ENCODE measurements at regions not wholly inside any gene's neighbourhood (a gene's known extent, or its start where the extent isn't known, plus 50 kb on each side); places are given as distances from the start of the nearest gene placed in this dataset.

DNA sequence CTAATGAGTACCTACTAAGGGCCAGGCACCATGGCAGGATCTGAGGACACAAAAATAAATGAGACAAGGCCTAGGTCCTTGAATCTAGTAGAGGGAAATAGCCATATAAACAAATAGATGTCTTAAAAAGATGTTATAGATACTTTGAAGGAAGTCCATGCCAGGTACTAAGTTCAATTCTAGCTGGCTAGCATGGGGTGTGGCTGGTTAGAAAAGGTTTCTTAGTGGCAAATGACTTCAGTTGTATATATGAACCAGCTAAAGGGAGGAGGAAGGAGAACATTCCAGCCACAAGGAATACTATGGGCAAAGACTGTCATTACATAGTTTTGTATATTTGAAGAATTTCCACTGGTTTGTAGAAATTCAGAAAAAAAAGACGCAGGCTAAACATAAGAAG is 133.6 kb upstream of the BMP4 start:
- DNase-seq (ENCODE audit: low spot score) = no peak

DNA sequence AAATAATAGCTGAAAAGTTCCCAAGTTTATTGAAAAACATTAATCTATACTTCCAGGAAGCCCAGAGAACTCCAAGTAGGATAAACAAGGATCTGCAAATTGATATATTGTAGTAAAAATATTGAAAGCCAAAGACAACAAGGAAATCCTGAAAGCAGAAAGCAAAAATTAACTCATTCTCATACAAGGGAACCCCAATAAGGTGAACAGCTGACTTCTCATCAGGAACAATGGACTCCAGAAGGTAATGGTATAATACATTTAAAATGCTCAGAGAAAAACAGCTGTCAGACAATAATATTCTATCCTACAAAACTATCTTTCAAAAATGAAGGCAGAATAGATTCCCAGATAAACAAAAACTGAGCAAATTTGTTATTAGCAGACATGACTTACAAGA is 138.1 kb upstream of the BMP4 start:
- DNase-seq (ENCODE audit: low spot score) = no peak

DNA sequence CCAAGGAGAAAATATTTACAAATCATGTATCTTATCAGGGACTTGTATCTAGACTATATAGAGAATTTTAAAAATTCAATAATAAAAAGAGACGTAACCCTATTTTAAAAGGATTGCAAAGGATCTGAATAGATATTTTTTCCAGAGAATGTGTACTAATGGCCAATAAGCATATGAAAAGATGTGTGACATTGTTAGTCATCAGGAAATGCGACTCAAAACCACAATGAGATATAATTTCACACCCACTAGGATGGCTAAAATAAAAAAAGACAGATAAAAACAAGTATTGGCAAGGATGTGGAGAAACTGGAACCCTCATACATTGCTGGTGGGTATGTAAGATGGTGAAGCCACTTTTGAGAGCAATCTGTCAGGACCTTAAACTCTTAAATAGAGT is 141.9 kb upstream of the BMP4 start:
- no peak for DNase-seq (ENCODE audit: low spot score)

DNA sequence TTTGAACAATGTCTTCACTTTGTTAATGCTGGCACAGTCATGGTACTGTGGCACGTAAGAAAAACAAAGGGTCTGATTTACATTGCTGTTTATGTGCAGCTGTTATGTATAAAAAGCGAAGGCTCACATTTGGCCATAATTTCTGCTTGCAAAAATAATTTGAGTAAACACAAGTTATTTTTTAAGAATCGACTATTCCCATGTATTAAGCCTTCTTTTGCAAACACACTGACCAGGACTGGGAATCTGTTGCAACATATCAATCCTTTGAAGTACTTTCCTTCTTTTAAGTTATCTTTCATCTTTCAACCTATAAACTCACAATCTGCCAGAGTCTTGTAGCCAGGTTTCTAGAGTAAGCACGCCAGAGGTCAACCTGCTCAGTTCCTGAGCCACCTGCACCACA is 145.4 kb upstream of the BMP4 start:
- DNase-seq (ENCODE audit: low spot score) = no peak

DNA sequence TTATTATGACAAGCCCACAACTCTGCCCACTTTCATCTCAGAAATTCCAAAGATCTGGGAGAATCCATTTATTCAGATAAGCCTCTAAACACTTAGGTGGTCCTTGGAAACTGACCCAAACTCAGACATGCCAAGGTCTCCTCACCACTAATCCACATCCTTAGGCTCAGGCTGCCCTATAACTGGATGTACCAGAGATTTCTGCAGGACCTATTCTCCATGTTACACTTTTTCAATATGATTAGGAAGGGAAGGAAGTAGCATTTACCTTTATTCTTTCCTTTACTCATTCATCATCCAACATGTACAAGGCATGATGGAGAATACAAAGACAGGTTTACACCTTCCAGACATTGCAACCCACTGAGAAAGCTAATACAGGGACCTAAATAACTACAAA is 145.9 kb upstream of the BMP4 start:
- no peak for DNase-seq (ENCODE audit: low spot score)

DNA sequence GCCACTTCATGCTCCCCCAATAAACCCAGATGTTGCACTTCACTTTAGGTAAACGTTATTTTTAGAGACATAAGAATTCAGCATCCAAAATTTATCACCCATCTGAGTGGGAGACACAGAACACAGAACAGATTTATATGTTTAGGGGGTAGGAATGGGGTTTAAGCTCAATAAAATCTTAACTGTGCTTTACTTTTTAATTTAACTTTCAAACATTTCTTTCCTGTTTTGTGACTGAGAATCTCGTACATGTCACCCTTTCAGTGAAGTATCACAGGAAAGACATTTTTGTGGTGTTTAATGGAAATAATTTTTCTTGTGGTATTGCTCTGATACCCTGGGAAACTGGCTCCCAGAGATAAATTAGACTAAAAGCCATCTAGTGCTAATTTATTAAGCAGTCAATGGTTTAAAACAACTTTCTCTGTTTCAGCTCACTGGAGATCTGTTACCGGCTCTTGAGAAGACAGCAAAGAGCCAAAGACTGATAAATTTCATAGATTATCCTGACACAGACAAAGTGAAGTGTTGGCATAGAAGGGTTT is 148.0 kb upstream of the BMP4 start:
- no peak for DNase-seq (ENCODE audit: low spot score)

DNA sequence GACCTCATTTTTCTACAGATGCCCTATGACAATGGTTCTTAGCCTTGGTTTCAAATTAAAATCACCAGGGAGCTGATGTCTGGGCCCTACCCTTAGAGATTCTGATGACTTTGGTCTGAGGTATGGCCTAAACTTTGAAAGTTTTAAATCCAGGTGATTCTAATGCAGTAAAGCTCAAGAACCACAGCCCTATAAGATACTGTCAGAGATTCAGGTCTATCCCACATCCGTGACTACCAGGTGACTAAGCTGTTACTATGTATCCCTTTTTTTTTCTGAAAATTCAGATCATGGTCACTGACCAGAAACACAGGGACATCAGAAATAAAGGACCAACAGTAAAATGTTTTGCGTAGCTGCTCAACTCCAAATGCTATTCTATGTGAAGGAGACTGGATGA is 148.8 kb upstream of the BMP4 start:
- DNase-seq (ENCODE audit: low spot score) = no peak

DNA sequence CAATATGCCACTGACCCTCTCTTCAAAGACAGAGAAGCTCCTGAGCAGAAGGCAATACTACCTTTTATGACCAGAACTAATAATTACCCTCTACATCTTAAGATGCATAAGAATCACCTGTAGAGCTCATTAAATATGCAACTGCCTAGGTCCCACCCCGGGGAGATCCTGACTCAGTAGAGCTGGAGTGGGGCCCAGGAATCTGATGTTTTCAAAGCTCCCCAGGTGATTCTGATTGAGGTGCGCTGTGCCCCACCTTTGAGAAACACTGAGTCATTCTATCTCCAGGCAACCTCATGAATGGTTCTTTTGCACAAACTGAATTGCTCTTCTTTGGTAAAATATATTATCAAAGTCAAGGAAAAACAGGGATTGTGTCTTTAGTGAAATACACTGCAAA is 149.3 kb upstream of the BMP4 start:
- no peak for DNase-seq (ENCODE audit: low spot score)

DNA sequence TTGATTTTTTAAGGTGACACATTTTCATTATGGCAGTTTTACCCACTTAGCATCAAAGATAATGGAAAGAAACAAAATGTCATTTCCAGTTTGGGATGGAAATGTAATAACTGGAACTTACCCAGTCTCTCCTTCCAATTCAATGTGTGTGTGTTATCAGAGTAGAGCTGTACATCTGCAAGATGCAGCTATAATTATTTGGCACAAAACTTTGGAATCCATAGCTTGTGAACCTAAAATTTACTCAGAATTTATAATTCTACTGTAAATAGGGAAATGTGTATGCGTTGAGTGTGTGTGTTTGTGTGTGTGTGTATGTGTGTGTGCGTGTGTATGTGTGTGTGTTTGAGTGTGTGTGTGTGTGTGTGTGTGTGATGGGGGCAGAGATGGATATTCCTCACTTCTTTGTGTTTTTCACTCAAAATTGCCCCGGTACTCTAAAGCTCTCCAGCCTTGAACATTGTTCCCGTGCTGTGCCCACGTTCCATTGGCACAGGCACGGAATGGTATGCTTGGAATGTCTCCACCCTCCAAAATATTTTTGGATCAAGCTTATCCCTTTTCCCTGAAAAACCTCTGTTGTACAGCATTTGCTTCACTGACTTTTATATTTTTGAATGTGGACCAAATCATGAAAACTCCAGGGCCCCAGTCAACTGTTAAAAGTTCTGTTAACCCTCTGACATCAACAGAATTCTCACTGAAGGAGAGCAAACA is 150.2 kb upstream of the BMP4 start:
- DNase-seq (ENCODE audit: low spot score) = no peak

DNA sequence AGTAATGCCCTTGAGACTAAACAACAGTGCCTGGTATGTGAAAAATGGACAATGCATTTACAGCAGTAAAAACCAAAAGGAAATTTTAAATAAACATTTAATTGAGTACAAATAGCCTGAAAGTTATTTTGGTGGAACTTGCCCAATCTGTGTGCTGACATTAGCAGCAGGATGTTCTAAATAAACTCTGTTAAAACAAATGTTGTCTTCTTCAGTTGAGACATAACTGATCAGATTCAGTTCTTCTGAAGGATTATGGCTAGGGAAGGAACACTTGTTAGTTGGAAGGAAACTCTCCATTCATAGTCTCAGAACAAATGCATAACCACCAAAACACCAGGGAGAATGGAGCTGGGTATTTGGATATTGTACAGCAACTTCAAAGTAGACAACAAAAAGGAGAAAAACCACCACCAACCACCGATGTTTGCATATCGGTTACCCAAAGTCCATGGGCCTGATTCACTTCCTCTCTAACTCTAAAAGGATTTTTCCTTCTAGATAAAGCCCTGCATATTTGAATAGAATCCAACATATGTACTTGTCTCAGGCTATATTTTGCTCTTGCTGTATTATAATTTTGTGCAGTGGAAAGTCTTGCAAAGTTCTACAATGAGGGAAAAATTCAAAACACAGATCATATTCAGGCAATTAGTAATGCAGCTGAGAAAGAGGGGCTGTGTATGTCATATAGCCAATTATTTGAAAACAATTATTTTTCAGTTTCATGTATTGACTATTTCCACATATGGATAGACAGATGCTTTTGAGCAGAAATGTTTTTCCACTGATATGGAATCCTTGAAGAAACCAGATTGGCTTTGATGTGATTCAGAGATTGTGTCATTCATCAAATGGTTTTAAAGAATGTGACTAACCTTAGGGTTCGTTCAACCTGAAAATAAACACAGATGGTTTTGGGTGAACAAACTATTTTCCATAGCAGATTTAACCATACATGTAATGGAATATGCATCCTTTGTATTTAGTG is 152.2 kb upstream of the BMP4 start:
- DNase-seq (ENCODE audit: low spot score) = no peak

DNA sequence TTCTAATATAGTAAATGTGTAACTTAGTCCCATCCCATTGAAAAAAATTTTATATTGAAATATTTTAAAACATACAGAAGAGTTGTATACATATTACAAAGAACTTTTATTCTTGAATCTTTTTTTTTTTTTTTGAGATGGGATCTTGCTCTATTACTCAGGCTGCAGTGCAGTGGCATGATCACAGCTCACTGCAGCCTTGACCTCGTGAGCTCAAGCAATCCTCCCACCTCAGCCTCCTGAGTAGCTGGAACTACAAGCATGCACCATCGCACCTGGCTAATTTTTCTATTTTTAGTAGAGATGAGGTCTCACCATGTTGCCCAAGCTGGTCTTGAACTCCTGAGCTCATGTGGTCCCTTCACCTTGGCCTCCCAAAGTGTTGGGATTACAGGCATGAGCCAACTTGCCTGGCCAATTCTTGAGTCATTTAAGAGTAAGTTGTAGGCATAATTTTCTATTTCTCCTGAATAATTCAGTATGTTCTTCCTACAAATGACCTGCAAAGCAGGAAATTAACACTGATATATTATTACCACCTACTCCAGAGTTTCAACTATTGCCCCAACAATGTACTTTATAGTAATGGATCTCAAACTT is 153.0 kb upstream of the BMP4 start:
- DNase-seq (ENCODE audit: low spot score) = no peak

DNA sequence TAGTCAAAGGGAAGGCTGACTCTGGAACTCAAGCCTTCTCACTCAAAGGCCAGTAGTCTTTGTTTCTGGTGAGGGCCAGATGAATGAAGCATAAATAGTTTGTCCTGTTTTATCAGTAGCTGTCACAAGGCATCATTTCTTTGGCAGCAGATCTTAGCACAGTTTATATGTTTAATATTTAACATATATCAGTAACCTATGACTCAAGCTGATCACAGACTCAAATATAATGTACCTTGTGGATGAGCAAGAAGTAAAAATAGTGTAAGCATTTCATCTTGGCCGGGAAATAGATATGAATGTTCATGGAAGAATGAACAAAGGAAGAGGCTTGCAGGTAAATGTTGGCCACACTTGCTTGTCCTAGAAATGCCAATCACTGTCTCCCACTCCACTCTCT is 158.3 kb upstream of the BMP4 start:
- DNase-seq (ENCODE audit: low spot score) = no peak

DNA sequence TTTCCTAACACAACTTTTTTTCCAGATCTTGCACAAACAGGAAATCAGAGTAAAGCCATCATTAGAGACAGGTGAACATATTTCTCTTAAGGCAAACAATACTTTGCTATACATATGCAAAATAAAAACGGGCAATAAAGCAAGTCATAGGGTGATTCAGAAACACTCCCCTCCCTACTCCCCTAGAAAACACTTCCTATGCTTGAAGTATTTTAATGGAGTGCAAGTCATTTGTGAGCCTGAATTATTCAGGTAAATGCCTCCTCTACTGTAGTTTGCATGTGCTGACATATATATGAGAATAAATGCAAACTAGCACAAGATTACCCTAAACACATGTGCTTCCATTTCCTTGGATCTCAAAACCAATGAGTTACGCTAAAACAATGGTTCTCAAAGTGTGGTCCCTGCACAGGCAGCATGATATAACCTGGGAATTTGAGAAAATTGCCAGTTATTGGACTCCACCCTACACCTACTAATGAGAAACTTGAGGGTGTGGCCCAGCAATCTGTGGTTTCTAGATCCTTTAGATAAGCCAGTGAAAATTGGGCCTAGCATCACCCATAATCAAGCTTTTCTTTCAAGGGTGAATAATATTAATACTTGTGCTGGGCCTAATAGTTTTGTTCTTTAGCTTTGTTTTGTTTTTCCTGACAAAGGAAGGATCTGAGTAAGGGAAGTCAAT is 159.7 kb upstream of the BMP4 start:
- DNase-seq (ENCODE audit: low spot score) = no peak

DNA sequence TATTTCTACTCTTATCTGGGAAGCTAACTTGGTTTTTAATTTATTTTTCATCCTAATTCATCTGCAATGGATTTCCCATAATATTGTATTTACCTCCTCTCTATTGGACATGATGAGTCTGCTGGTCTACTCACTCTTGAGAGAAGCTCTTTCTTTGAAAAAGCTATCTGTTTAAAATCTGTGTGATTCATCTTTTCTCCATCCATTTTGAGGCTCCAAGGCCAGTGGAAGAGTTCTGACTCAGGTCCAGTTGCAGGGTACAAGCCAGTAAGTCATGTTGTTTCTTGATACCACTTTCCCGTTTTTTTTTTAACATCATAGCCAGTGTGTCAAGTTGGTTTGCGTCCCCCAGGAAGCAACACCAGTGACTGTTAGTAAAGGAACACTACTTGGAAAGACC is 160.3 kb upstream of the BMP4 start:
- DNase-seq (ENCODE audit: low spot score) = no peak

DNA sequence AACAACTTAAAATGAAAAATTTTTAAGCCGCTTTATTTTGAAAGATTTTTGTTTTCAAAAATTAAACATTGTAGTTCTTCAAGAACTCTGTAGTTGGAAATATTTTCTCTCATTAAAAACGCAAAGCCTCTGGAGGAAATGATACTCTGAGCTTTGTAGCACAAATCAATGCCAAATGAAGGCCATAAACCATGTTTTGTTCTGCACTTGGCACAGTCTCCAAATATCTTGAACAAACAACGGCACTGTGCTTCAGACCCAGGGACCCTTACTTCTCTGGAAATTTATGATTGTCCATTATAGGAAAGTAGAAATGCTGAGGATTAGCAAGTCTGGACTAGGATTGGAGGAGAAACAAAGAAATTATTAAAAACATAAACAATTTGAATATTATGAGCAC is 160.8 kb upstream of the BMP4 start:
- no peak for DNase-seq (ENCODE audit: low spot score)

DNA sequence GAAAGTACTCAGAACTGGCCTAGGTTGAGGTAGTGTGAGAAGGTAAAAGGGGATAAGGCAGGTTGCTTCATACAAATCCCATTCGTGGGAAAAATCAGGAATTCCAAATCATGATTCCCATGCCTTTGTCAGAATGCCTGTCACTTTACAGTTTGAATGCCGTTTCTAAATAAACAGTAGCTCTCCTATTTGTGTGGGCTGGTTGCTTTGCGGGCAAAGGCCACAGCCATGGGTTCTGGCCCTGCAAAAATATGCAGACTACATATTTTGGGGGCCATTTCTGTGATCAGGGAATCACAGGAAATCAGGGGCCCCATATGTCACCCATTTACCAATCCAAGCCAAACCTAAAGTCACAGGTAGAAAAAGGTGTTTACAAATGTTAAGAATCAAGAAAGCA is 161.3 kb upstream of the BMP4 start:
- DNase-seq (ENCODE audit: low spot score) = no peak

DNA sequence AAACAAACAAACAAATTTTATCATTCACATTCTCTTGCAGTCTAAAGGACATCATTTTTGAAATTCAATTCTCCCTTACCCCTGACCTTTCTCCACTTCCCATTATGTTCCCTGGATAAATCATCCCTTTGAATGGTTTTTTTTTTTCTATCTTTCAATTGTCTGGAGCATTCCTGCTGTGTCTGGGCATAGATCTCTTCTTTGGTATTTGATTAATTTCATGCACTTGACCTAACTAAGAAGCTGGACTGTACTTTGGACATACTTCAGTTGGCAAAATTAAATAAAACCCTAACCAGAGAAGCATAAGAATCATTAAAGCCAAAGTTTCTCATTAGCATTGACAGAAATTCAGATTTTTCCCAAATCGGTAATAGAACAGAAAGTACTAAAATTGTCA is 163.6 kb upstream of the BMP4 start:
- no peak for DNase-seq (ENCODE audit: low spot score)

DNA sequence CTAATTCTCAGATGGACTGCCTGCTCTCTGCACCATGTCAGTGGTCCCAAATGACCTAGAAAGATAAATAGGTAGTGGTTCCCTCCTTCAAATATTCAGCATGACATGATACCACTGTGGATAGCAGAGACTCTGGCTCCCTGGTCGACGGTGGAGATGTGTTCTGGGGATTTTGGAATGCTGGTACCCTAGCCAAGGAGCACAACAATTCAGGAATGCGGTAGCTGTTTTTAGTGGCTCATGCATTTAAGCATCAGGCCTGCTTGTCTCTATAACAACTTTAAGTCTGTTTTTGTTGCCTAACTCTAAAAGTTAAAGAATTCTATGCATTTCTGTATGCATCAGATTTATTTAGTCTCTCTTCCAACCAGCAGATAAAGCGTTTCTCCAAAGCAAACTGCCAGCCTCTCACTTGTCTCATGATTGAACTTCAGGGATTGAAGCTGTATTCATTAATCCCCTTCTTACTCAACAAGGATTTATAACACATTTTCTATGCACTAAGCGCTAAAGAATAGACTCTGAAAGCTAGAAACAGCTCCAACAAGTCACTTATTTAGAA is 164.9 kb upstream of the BMP4 start:
- no peak for DNase-seq (ENCODE audit: low spot score)

DNA sequence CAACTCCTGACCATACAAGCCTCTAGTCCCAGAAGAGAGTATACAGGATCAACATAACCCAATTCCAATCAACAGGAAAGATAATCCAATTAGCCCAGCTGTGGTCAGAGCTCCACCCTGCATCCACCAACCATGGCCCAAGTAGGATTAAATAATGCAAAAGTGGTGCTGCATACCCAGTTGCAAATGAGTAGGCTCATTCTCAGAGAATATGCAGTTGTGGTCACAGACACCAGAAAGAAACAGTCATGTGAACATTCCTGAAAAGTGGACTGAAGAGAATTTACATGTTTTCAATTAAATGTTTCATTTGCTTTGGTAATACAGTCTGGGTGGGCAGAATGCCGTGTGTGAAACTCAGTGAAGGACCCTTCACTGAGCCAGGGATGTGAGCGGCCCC is 167.2 kb upstream of the BMP4 start:
- no peak for DNase-seq (ENCODE audit: low spot score)

DNA sequence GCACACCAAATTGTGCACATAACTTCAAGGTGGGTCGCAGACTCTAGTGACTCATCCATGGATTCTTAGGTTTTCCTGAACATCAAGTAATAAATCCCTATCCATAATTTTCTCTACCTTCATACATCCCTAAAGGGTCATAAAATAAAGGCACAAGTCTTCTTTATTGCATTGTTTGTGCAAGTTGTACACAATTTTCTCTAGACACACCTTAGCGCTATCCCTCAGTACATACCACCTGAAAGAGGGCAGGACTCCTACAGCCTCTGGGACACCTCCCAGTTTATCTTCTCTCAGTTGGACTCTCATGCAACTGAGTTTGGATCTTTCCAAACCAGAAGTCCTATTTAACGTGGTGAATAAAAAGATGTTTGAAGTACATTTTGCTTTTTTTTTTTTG is 168.5 kb upstream of the BMP4 start:
- DNase-seq (ENCODE audit: low spot score) = no peak

DNA sequence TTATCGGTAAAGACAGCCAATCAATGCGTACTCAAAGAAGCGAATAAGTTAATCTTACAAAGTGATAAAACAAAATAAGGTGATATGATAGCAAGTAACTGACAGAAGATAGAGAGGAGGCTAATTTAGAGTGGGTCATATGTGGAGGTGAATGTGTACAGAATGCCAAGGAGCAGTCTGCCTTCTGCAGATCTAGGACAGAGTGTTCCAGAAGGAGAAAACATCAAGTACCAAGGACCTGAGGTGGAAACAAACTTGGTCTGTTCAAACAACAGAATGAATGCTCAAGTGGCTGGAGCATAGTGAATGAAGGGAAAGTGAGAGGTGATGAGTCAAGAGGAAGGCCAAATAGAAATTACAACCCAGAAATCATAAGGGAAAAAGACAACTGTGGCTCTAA is 170.3 kb upstream of the BMP4 start:
- no peak for DNase-seq (ENCODE audit: low spot score)

DNA sequence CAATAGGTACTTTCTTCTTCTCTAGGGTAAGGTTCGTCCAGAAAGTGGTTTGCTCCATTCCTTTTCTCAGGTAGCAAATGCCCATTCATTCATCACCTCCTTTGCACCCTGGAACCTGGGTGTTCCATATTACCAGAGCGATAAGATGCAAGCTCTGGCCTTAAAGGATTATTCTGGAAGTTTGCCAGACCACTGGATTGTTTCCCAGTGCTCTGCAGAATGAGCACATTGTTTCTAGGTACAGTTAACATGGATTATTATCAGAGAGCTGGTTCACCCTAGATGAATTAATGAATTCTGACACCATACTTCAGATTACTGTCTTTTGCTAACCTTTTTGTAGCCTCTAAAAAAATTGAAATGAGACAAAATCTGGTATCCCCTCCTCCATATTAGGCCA is 170.9 kb upstream of the BMP4 start:
- no peak for DNase-seq (ENCODE audit: low spot score)

All from CD4-positive, alpha-beta T cell treated with Interleukin-15 for 4 hours (primary cell).